ENCODE measurements at regions not wholly inside any gene's neighbourhood (a gene's known extent, or its start where the extent isn't known, plus 50 kb on each side); places are given as distances from the start of the nearest gene placed in this dataset.

- no peak for TF ChIP-seq CTCF (IDR thresholded peaks at IDR 0.05; ENCODE audit: extremely low read depth, missing control alignments)
- no peak for DNase-seq (ENCODE audit: low spot score)
These were observed 637.2 kb upstream of the NUDT12 start for GRCh38 chr5:104199771-104200170.

GRCh38 chr5:104198156-104198555 lies 635.6 kb upstream of the NUDT12 start:
- TF ChIP-seq CTCF (IDR thresholded peaks at IDR 0.05; ENCODE audit: extremely low read depth, missing control alignments), result no peak

GRCh38 chr5:104189909-104190308 lies 627.3 kb upstream of the NUDT12 start:
- no peak for TF ChIP-seq CTCF (IDR thresholded peaks at IDR 0.05; ENCODE audit: extremely low read depth, missing control alignments)
- DNase-seq (ENCODE audit: low spot score), result no peak

More at GRCh38 chr5:104198156-104198555, 635.6 kb upstream of the NUDT12 start:
- DNase-seq (ENCODE audit: low spot score), result no peak

GRCh38 chr5:104189031-104189430 lies 626.4 kb upstream of the NUDT12 start:
- no peak for TF ChIP-seq CTCF (IDR thresholded peaks at IDR 0.05; ENCODE audit: extremely low read depth, missing control alignments)
- DNase-seq (ENCODE audit: low spot score), result no peak

- TF ChIP-seq CTCF (IDR thresholded peaks at IDR 0.05; ENCODE audit: extremely low read depth, missing control alignments), result no peak
- DNase-seq (ENCODE audit: low spot score), result no peak
These were observed 625.1 kb upstream of the NUDT12 start for GRCh38 chr5:104187656-104188055.

GRCh38 chr5:104186510-104186909 lies 623.9 kb upstream of the NUDT12 start:
- no peak for TF ChIP-seq CTCF (IDR thresholded peaks at IDR 0.05; ENCODE audit: extremely low read depth, missing control alignments)
- DNase-seq (ENCODE audit: low spot score), result no peak

GRCh38 chr5:104186100-104186499 lies 623.5 kb upstream of the NUDT12 start:
- TF ChIP-seq CTCF (IDR thresholded peaks at IDR 0.05; ENCODE audit: extremely low read depth, missing control alignments), result no peak
- no peak for DNase-seq (ENCODE audit: low spot score)
